ENCODE measurements at regions not wholly inside any gene's neighbourhood (a gene's known extent, or its start where the extent isn't known, plus 50 kb on each side); places are given as distances from the start of the nearest gene placed in this dataset.
"Not testable (repeated sequence)": the region's sequence is repeated elsewhere in the genome, so short reads cannot be mapped to it uniquely, and the experiment has no call there.

- DNase-seq (ENCODE audit: low read depth in 2 of 2) = no peak
Observed at GRCh38 chr5:52150501-52150900, 637.2 kb upstream of the ITGA1 start.

- DNase-seq (ENCODE audit: low read depth in 2 of 2) = not testable (repeated sequence)
Observed at GRCh38 chr5:52156809-52157208, 630.9 kb upstream of the ITGA1 start.

- DNase-seq (ENCODE audit: low read depth in 2 of 2) = not testable (repeated sequence)
Observed at GRCh38 chr5:52165806-52166205, 621.9 kb upstream of the ITGA1 start.

GRCh38 chr5:52173133-52173532 is 614.6 kb upstream of the ITGA1 start:
- no peak for DNase-seq (ENCODE audit: low read depth in 2 of 2)

GRCh38 chr5:52177193-52177592 is 610.5 kb upstream of the ITGA1 start:
- no peak for DNase-seq (ENCODE audit: low read depth in 2 of 2)

- no peak for DNase-seq (ENCODE audit: low read depth in 2 of 2)
Observed at GRCh38 chr5:52181403-52181802, 606.3 kb upstream of the ITGA1 start.

GRCh38 chr5:52190737-52191136 is 597.0 kb upstream of the ITGA1 start:
- DNase-seq (ENCODE audit: low read depth in 2 of 2) = no peak

GRCh38 chr5:52199833-52200232 is 587.9 kb upstream of the ITGA1 start:
- DNase-seq (ENCODE audit: low read depth in 2 of 2) = no peak

- no peak for DNase-seq (ENCODE audit: low read depth in 2 of 2)
Observed at GRCh38 chr5:52202256-52202655, 585.5 kb upstream of the ITGA1 start.

- no peak for DNase-seq (ENCODE audit: low read depth in 2 of 2)
Observed at GRCh38 chr5:52204310-52204709, 583.4 kb upstream of the ITGA1 start.
